IMR-90 (cell line): ENCODE measurements at regions not wholly inside any gene's neighbourhood (a gene's known extent, or its start where the extent isn't known, plus 50 kb on each side); places are given as distances from the start of the nearest gene placed in this dataset.
A peak's percentile ranks its signal among the peaks of the same experiment; 100 is the strongest.

Experiments used
- BHLHE40 ChIP-seq: fragments of 150-350 bp; IDR thresholded peaks from 2 replicates; pipeline ENCODE4 v1.6.1; 2016; ENCODE audit warnings: mild to moderate bottlenecking, low read depth, low read length
- CEBPB ChIP-seq: IDR thresholded peaks from 2 replicates; pipeline ENCODE4 v1.6.1; 2012; ENCODE audit warnings: low read depth, low read length, improper control_type of control experiment
- FOS ChIP-seq: fragments of 150-350 bp; IDR thresholded peaks from 2 replicates; pipeline ENCODE4 v1.6.1; 2016; ENCODE audit warnings: low read depth, low read length
- POLR2A ChIP-seq: IDR thresholded peaks from 2 replicates; pipeline ENCODE4 v1.6.1; 2012; ENCODE audit warnings: mild to moderate bottlenecking, low read depth, low read length
- RAD21 ChIP-seq: IDR thresholded peaks from 2 replicates; pipeline ENCODE4 v1.6.1; 2012; ENCODE audit warnings: low read length, improper control_type of control experiment
- RCOR1 ChIP-seq: IDR thresholded peaks from 2 replicates; pipeline ENCODE4 v1.6.1; 2012; ENCODE audit warnings: mild to moderate bottlenecking, low read length, improper control_type of control experiment; ENCODE audit not compliant: insufficient replicate concordance
- RFX5 ChIP-seq: IDR thresholded peaks from 2 replicates; pipeline ENCODE4 v1.8.0; 2012; ENCODE audit warnings: low read depth, mild to moderate bottlenecking, low read length, moderate library complexity
- TF ChIP-seq, protein P1 (sequence below): conservative IDR thresholded peaks from 2 replicates; pipeline ENCODE4 v1.5.1; 2012; ENCODE audit warnings: mild to moderate bottlenecking, low read depth, low read length, improper control_type of control experiment
- TF ChIP-seq, protein P2 (sequence below): fragments of 150-350 bp; IDR thresholded peaks from 2 replicates; pipeline ENCODE4 v1.6.1; 2017; ENCODE audit warnings: mild to moderate bottlenecking, antibody characterized with exemption, low read length, low read depth

- no peak for TF ChIP-seq RFX5
- no peak for TF ChIP-seq RAD21
- TF ChIP-seq, protein P1, sequence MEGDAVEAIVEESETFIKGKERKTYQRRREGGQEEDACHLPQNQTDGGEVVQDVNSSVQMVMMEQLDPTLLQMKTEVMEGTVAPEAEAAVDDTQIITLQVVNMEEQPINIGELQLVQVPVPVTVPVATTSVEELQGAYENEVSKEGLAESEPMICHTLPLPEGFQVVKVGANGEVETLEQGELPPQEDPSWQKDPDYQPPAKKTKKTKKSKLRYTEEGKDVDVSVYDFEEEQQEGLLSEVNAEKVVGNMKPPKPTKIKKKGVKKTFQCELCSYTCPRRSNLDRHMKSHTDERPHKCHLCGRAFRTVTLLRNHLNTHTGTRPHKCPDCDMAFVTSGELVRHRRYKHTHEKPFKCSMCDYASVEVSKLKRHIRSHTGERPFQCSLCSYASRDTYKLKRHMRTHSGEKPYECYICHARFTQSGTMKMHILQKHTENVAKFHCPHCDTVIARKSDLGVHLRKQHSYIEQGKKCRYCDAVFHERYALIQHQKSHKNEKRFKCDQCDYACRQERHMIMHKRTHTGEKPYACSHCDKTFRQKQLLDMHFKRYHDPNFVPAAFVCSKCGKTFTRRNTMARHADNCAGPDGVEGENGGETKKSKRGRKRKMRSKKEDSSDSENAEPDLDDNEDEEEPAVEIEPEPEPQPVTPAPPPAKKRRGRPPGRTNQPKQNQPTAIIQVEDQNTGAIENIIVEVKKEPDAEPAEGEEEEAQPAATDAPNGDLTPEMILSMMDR = no peak
- 0 out of 2 replicates have a peak, but pooled peaks have one; percentile 10 for TF ChIP-seq CEBPB
- no peak for TF ChIP-seq POLR2A
- TF ChIP-seq RCOR1 = no peak
- TF ChIP-seq, protein P2, sequence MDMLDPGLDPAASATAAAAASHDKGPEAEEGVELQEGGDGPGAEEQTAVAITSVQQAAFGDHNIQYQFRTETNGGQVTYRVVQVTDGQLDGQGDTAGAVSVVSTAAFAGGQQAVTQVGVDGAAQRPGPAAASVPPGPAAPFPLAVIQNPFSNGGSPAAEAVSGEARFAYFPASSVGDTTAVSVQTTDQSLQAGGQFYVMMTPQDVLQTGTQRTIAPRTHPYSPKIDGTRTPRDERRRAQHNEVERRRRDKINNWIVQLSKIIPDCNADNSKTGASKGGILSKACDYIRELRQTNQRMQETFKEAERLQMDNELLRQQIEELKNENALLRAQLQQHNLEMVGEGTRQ = no peak
- no peak for TF ChIP-seq FOS
- TF ChIP-seq BHLHE40 = no peak
Observed at GRCh38 chr4:165723051-165723795, 149.8 kb upstream of the TLL1 start.
